ENCODE measurements at regions not wholly inside any gene's neighbourhood (a gene's known extent, or its start where the extent isn't known, plus 50 kb on each side); places are given as distances from the start of the nearest gene placed in this dataset.

GRCh38 chr20:2208897-2209296 lies 86.9 kb upstream of the TGM3 start:
- no peak for TF ChIP-seq ZFP3 (CRISPR knock-in tag; IDR thresholded peaks at IDR 0.05)
- TF ChIP-seq, protein P1, sequence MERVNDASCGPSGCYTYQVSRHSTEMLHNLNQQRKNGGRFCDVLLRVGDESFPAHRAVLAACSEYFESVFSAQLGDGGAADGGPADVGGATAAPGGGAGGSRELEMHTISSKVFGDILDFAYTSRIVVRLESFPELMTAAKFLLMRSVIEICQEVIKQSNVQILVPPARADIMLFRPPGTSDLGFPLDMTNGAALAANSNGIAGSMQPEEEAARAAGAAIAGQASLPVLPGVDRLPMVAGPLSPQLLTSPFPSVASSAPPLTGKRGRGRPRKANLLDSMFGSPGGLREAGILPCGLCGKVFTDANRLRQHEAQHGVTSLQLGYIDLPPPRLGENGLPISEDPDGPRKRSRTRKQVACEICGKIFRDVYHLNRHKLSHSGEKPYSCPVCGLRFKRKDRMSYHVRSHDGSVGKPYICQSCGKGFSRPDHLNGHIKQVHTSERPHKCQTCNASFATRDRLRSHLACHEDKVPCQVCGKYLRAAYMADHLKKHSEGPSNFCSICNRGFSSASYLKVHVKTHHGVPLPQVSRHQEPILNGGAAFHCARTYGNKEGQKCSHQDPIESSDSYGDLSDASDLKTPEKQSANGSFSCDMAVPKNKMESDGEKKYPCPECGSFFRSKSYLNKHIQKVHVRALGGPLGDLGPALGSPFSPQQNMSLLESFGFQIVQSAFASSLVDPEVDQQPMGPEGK (CRISPR knock-in tag; IDR thresholded peaks at IDR 0.05; ENCODE audit: borderline replicate concordance): no peak
- no peak for TF ChIP-seq RARB (CRISPR knock-in tag; IDR thresholded peaks at IDR 0.05)
- no peak for TF ChIP-seq PPARA (CRISPR knock-in tag; IDR thresholded peaks at IDR 0.05; ENCODE audit: borderline replicate concordance)
- no peak for TF ChIP-seq ZC3H10 (CRISPR knock-in tag; IDR thresholded peaks at IDR 0.05)
- TF ChIP-seq ESRRG (CRISPR knock-in tag; IDR thresholded peaks at IDR 0.05): no peak
- no peak for TF ChIP-seq ZFP30 (CRISPR knock-in tag; IDR thresholded peaks at IDR 0.05)
- no peak for TF ChIP-seq BACH2 (CRISPR knock-in tag; IDR thresholded peaks at IDR 0.05; ENCODE audit: borderline replicate concordance)
- TF ChIP-seq CSRNP3 (CRISPR knock-in tag; IDR thresholded peaks at IDR 0.05): no peak
- TF ChIP-seq OSR1 (CRISPR knock-in tag; IDR thresholded peaks at IDR 0.05): no peak
- no peak for TF ChIP-seq CREB5 (CRISPR knock-in tag; IDR thresholded peaks at IDR 0.05; ENCODE audit: low read depth)
- TF ChIP-seq ZNF8 (CRISPR knock-in tag; IDR thresholded peaks at IDR 0.05): no peak
- no peak for TF ChIP-seq ISL1 (CRISPR knock-in tag; IDR thresholded peaks at IDR 0.05)

Data from SK-N-SH treated with all-trans-retinoic acid at 6 μM for 48 hours (cell line).